RWPE1 (cell line): ENCODE measurements at regions not wholly inside any gene's neighbourhood (a gene's known extent, or its start where the extent isn't known, plus 50 kb on each side); places are given as distances from the start of the nearest gene placed in this dataset.

Experiments
- CTCF ChIA-PET: fragments of 350-600 bp; sonication (Branson Sonifier 250); formaldehyde crosslinking; extraction: SDS; loops from one replicate; lab custom pipeline; 2021; lab: Yijun Ruan, JAX
- POLR2A ChIA-PET: fragments of 400-600 bp; formaldehyde crosslinking; extraction: SDS; loops from one replicate; lab custom pipeline; 2020; ENCODE audit warnings: antibody characterized with exemption; ENCODE audit not compliant: low non-redundant PET; lab: Yijun Ruan, JAX
- DNase-seq: peaks from one replicate; pipeline ENCODE4 v3.0.0; 2012; ENCODE audit warnings: low spot score
- H3K27ac ChIP-seq: fragments of 450-650 bp; 2 replicates; pipeline ENCODE4 v1.5.1; 2017
- CTCF ChIP-seq: fragments of 450-650 bp; conservative IDR thresholded peaks from 2 replicates; pipeline ENCODE4 v1.5.1; 2017; ENCODE audit warnings: low read depth, mild to moderate bottlenecking

- TF ChIP-seq CTCF = no peak
- ChIA-PET POLR2A (no interaction called here), CTCF (no interaction called here)
Measured at GRCh38 chr12:77571768-77572167, 258.9 kb upstream of the NAV3 start.

GRCh38 chr12:77571127-77571526 is 259.6 kb upstream of the NAV3 start:
- ChIA-PET CTCF (no interaction called here), POLR2A (no interaction called here)
- no peak for DNase-seq
- no peak for TF ChIP-seq CTCF
- H3K27ac ChIP-seq = no peak overlapping the region

More at GRCh38 chr12:77571768-77572167, 258.9 kb upstream of the NAV3 start:
- DNase-seq = no peak
- H3K27ac ChIP-seq = no peak overlapping the region

DNA sequence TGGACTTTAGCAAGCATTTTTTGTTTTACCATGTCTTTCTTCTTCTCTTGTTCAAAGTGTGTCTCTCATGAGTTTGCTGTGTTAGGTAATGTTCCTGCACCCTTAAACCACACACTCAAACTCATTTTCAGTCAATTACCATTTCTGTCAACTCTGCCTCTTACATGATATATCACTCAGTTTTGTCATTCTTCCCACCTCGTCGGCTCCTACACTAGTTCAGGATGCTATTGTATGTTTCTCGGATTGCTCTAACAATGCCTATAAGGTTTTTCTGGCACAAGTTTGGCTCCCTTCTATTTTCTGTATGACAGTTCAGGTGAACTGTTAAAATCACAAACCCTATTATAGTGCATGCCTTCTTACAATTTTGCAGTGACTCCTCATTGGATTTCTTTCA is 260.8 kb upstream of the NAV3 start:
- no peak for TF ChIP-seq CTCF
- no peak overlapping the region for H3K27ac ChIP-seq
- CTCF ChIA-PET = interaction anchor here (0.8 kb wide), 1 partner anchor 254 kb away, joined by 3 read pairs; no protein-coding TSS in a partner anchor
- no peak for DNase-seq
- POLR2A ChIA-PET = no interaction called here

DNA sequence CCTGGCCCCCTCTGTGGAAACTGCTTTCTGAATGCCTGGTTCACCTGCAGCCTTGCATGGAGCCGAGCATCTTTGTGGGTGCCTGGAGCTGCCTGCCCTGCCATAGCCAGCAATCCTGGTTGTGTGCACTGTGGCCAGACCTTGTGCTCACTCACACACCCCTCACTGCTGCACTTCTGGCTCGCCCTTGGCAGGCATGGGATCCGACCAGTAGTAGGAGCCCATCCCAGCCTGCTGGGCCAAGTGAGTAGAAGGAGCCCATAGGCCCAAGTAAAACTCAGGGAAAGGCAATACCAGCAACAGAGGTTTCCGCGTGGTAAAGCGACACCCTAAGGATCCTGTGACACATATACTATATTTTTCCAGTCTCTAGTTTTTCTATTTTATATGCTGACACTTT is 270.0 kb upstream of the NAV3 start:
- POLR2A ChIA-PET = no interaction called here
- CTCF ChIA-PET = interaction anchor here (0.7 kb wide), 1 partner anchor 133 kb away, joined by 3 read pairs; no protein-coding TSS in a partner anchor
- H3K27ac ChIP-seq = no peak overlapping the region
- no peak for DNase-seq
- TF ChIP-seq CTCF = no peak

DNA sequence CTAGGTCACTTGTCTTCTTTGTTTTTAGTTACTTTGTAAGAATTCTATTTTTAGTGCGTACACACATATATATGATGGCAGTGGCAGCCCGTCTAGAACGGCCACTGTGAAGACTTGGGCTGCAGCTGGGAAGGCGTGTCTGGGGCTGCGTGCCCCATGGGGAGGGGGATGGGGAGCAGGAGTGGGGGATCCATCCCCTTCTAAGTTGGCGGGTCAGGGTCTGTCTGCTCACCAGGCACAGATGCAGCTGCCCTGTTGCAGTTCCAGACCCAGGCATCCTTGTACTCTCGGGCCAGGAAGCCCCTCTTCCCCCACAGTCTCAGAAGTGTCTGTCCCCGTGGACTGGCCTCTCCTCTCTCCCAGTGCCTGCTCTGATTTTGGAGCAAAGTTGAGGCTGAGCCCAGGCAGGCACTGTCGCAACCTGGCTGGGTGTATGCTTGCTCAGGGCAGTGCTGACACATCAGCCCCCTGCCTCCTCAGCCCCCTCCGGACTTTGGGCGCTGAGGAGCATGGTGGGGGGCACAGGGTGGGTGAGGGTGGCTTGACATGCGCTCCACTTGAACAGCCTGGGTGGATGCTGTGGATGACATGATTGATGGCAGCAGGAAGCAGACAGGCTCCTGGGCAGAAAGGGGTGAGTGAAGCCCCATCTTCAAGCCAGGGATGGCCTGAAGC is 271.2 kb upstream of the NAV3 start:
- TF ChIP-seq CTCF = no peak
- no peak overlapping the region for H3K27ac ChIP-seq
- ChIA-PET CTCF (interaction anchor here (0.6 kb wide), 1 partner anchor 10 kb away, joined by 4 read pairs; no protein-coding TSS in a partner anchor), POLR2A (no interaction called here)
- DNase-seq = no peak

DNA sequence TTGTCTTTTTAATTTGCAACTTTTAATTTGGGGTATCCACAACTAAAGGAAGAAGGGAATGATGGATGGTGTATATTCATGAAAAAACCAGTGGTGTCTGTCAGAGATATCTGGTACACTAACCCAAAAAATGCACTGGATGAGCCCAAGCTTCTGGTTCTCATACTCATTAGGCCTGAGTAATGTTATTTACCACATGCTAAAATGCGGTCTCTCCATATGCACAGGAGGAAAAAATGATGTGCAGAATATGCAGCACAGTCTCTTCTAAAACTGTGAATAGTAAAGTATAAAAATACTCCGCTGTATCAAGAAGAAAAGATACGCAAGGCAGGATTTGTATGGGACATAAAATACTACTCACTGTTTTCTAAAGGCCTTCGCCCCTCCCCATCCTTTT is 275.6 kb upstream of the NAV3 start:
- H3K27ac ChIP-seq = no peak overlapping the region
- CTCF ChIA-PET = no interaction called here
- POLR2A ChIA-PET = no interaction called here
- TF ChIP-seq CTCF = no peak
- no peak for DNase-seq
